ENCODE measurements at regions not wholly inside any gene's neighbourhood (a gene's known extent, or its start where the extent isn't known, plus 50 kb on each side); places are given as distances from the start of the nearest gene placed in this dataset.

- H3K4me3 ChIP-seq (ENCODE audit: low read depth, low read length): no peak overlapping the region
- no peak for DNase-seq (ENCODE audit: low read depth)
- TF ChIP-seq, protein P1, sequence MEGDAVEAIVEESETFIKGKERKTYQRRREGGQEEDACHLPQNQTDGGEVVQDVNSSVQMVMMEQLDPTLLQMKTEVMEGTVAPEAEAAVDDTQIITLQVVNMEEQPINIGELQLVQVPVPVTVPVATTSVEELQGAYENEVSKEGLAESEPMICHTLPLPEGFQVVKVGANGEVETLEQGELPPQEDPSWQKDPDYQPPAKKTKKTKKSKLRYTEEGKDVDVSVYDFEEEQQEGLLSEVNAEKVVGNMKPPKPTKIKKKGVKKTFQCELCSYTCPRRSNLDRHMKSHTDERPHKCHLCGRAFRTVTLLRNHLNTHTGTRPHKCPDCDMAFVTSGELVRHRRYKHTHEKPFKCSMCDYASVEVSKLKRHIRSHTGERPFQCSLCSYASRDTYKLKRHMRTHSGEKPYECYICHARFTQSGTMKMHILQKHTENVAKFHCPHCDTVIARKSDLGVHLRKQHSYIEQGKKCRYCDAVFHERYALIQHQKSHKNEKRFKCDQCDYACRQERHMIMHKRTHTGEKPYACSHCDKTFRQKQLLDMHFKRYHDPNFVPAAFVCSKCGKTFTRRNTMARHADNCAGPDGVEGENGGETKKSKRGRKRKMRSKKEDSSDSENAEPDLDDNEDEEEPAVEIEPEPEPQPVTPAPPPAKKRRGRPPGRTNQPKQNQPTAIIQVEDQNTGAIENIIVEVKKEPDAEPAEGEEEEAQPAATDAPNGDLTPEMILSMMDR (IDR thresholded peaks at IDR 0.05; ENCODE audit: low read depth, low read length, missing control alignments): no peak
- in situ Hi-C loops (cut with HindIII; ENCODE audit: low sequenced_read_pairs): no loop called here
Observed at GRCh38 chr5:174818430-174818829, 94.0 kb downstream of the MSX2 start.

- no peak for DNase-seq (ENCODE audit: low read depth)
- H3K4me3 ChIP-seq (ENCODE audit: low read depth, low read length): no peak overlapping the region
- TF ChIP-seq, protein P1 (IDR thresholded peaks at IDR 0.05; ENCODE audit: low read depth, low read length, missing control alignments): no peak
- in situ Hi-C loops (cut with HindIII; ENCODE audit: low sequenced_read_pairs): no loop called here
Observed at GRCh38 chr5:174817610-174818009, 93.2 kb downstream of the MSX2 start.

DNA sequence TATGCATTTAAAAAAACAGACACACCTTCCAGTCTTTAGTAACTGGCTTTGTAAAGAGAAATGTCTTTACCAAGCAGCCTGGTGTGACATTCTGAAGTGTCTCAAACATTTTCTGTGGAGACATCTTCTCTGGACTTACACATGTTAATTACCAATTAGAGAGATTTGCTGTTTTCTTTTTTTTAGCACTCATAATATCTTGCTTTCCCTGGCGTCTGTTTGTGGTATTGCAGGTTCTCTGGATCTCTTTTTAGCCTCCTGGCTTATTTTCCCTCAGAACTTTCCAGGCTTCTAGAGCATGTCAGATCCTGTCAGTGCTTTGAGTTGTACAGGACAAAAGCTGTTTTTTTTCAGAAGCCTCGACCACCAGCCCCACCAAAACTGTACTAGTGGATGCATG, 92.5 kb downstream of the MSX2 start:
- no peak overlapping the region for H3K4me3 ChIP-seq (ENCODE audit: low read depth, low read length)
- TF ChIP-seq, protein P1 (IDR thresholded peaks at IDR 0.05; ENCODE audit: low read depth, low read length, missing control alignments): peak; percentile 42
- in situ Hi-C loops (cut with HindIII; ENCODE audit: low sequenced_read_pairs): no loop called here

GRCh38 chr5:174811438-174811837, 87.1 kb downstream of the MSX2 start:
- in situ Hi-C loops (cut with HindIII; ENCODE audit: low sequenced_read_pairs): no loop called here
- TF ChIP-seq, protein P1 (IDR thresholded peaks at IDR 0.05; ENCODE audit: low read depth, low read length, missing control alignments): no peak
- H3K4me3 ChIP-seq (ENCODE audit: low read depth, low read length): no peak overlapping the region
- DNase-seq (ENCODE audit: low read depth): no peak

More for the DNA sequence above, 92.5 kb downstream of the MSX2 start:
- DNase-seq (ENCODE audit: low read depth): no peak

DNA sequence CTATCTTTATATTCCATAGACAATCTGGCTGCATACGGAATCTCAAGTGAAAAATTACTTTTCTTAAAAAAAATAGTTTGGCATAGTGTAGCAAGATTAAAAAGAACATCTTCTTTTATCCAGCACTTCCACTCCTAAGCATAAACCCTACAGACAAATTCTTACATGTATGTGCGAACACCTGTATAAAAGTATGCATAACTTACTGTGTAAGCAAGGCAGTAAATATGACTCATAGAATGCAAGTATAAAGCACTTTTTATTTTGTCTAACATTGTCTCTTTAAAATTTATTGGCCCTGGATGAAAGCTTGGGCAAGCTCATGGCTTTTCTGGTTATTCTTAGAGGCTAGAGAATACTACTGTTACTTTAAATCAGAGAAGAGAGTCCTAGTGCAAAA, 86.4 kb downstream of the MSX2 start:
- no peak for DNase-seq (ENCODE audit: low read depth)
- in situ Hi-C loops (cut with HindIII; ENCODE audit: low sequenced_read_pairs): no loop called here
- TF ChIP-seq, protein P1 (IDR thresholded peaks at IDR 0.05; ENCODE audit: low read depth, low read length, missing control alignments): no peak
- H3K4me3 ChIP-seq (ENCODE audit: low read depth, low read length): no peak overlapping the region

- in situ Hi-C loops (cut with HindIII; ENCODE audit: low sequenced_read_pairs): no loop called here
- DNase-seq (ENCODE audit: low read depth): no peak
- TF ChIP-seq, protein P1 (IDR thresholded peaks at IDR 0.05; ENCODE audit: low read depth, low read length, missing control alignments): no peak
- H3K4me3 ChIP-seq (ENCODE audit: low read depth, low read length): no peak overlapping the region
Observed at GRCh38 chr5:174807471-174807870, 83.1 kb downstream of the MSX2 start.

DNA sequence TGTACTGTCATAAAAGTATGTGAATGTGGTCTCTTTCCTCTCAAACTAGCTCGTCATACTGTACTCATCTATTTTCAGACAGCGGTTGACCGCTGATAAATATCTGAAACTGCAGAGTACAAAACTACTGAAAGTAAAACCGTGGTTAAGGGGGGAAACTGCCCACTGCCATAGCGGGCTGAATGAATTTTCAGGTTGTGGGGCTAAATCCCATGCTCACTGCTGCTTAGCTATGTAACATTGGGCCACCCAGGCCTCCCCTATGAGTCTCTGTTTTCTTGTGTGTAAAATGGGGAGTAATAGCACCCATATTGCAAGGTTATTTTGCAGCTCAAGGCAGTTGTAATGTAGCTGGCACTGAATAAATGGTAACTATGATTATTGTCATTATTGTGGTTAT, 82.3 kb downstream of the MSX2 start:
- DNase-seq (ENCODE audit: low read depth): no peak
- no peak overlapping the region for H3K4me3 ChIP-seq (ENCODE audit: low read depth, low read length)
- in situ Hi-C loops (cut with HindIII; ENCODE audit: low sequenced_read_pairs): no loop called here
- TF ChIP-seq, protein P1 (IDR thresholded peaks at IDR 0.05; ENCODE audit: low read depth, low read length, missing control alignments): no peak
